ENCODE measurements at regions not wholly inside any gene's neighbourhood (a gene's known extent, or its start where the extent isn't known, plus 50 kb on each side); places are given as distances from the start of the nearest gene placed in this dataset.
A peak's percentile ranks its signal among the peaks of the same experiment; 100 is the strongest.
"Not testable (repeated sequence)": the region's sequence is repeated elsewhere in the genome, so short reads cannot be mapped to it uniquely, and the experiment has no call there.

- TF ChIP-seq CTCF (IDR thresholded peaks at IDR 0.05; ENCODE audit: low read depth, low read length, missing control alignments) = no peak
- DNase-seq (ENCODE audit: extremely low read depth, low read depth) = no peak
- no peak overlapping the region for H3K4me3 ChIP-seq (replicated peaks; ENCODE audit: low read depth, low read length)
These were observed 50.9 kb upstream of the PTPDC1 start for GRCh38 chr9:94033383-94033782.

- TF ChIP-seq CTCF (IDR thresholded peaks at IDR 0.05; ENCODE audit: low read depth, low read length, missing control alignments) = no peak
- H3K4me3 ChIP-seq (replicated peaks; ENCODE audit: low read depth, low read length) = no peak overlapping the region
- DNase-seq (ENCODE audit: extremely low read depth, low read depth) = no peak
These were observed 52.3 kb upstream of the PTPDC1 start for GRCh38 chr9:94031946-94032345.

- DNase-seq (ENCODE audit: extremely low read depth, low read depth) = no peak
- no peak for TF ChIP-seq CTCF (IDR thresholded peaks at IDR 0.05; ENCODE audit: low read depth, low read length, missing control alignments)
- peak overlapping the region; percentile 67 for H3K4me3 ChIP-seq (replicated peaks; ENCODE audit: low read depth, low read length)
These were observed 52.9 kb upstream of the PTPDC1 start for GRCh38 chr9:94031380-94031779.

GRCh38 chr9:94030318-94031179 lies 53.7 kb upstream of the PTPDC1 start:
- no peak for TF ChIP-seq CTCF (IDR thresholded peaks at IDR 0.05; ENCODE audit: low read depth, low read length, missing control alignments)
- peak overlapping the region; percentile 67 for H3K4me3 ChIP-seq (replicated peaks; ENCODE audit: low read depth, low read length)
- DNase-seq (ENCODE audit: extremely low read depth, low read depth) = peak; percentile 30

- peak overlapping the region; percentile 67 for H3K4me3 ChIP-seq (replicated peaks; ENCODE audit: low read depth, low read length)
- DNase-seq (ENCODE audit: extremely low read depth, low read depth) = no peak
- TF ChIP-seq CTCF (IDR thresholded peaks at IDR 0.05; ENCODE audit: low read depth, low read length, missing control alignments) = no peak
These were observed 54.3 kb upstream of the PTPDC1 start for GRCh38 chr9:94029932-94030317.

GRCh38 chr9:94026816-94027215 lies 57.4 kb upstream of the PTPDC1 start:
- DNase-seq (ENCODE audit: extremely low read depth, low read depth) = no peak
- no peak overlapping the region for H3K4me3 ChIP-seq (replicated peaks; ENCODE audit: low read depth, low read length)
- no peak for TF ChIP-seq CTCF (IDR thresholded peaks at IDR 0.05; ENCODE audit: low read depth, low read length, missing control alignments)

GRCh38 chr9:94022476-94022875 lies 61.8 kb upstream of the PTPDC1 start:
- H3K4me3 ChIP-seq (replicated peaks; ENCODE audit: low read depth, low read length); DNase-seq (ENCODE audit: extremely low read depth, low read depth): not testable (repeated sequence)

GRCh38 chr9:94020836-94021235 lies 63.4 kb upstream of the PTPDC1 start:
- DNase-seq (ENCODE audit: extremely low read depth, low read depth); H3K4me3 ChIP-seq (replicated peaks; ENCODE audit: low read depth, low read length): not testable (repeated sequence)
